GM19043 (cell line): ENCODE measurements at regions not wholly inside any gene's neighbourhood (a gene's known extent, or its start where the extent isn't known, plus 50 kb on each side); places are given as distances from the start of the nearest gene placed in this dataset.
"Not testable (repeated sequence)": the region's sequence is repeated elsewhere in the genome, so short reads cannot be mapped to it uniquely, and the experiment has no call there.

ENCODE experiments used
- ATAC-seq: cut with Tn5 transposase; IDR thresholded peaks from one replicate; pipeline ENCODE4 v1.9.1; 2021; ENCODE audit warnings: low read depth; ENCODE audit not compliant: unreplicated experiment

DNA sequence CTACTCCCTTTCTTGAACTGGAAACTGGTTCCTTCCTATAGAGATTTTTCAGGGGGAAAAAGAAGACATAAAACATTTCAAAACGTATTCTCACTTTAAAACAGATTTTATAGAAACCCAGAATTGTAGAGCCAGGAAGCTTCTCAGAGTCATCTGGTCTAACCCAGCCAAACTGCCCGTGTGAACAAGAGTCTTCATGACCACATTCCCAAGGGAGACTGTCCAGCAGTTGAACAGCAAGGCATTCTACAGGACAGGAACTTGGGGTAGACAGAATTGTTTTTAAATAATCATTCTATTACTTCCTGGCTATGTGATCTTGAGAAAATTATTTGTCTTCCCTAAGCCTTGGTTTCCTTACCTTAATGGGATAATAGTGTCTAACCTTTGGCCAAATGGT, 163.5 kb upstream of the IVNS1ABP start:
- ATAC-seq = no peak

DNA sequence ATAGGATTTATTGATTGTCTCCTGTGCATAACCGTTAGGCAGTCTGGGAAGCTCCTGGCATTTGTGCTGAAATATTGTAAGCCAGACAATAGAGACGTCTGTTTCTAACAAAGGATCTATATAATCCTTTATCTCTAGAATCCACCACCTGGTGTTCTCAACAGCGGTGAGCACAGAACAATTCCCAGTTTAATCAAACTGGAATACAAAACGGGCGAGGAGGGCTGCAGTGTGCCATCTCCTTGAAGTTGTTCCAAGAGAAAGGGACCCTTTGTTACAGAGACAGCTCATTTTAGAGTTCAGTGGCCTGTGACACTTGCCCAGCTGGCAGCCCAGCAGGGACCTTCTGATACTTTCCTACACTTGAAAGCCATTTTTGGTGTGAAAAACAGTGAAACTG, 162.8 kb upstream of the IVNS1ABP start:
- ATAC-seq = no peak

DNA sequence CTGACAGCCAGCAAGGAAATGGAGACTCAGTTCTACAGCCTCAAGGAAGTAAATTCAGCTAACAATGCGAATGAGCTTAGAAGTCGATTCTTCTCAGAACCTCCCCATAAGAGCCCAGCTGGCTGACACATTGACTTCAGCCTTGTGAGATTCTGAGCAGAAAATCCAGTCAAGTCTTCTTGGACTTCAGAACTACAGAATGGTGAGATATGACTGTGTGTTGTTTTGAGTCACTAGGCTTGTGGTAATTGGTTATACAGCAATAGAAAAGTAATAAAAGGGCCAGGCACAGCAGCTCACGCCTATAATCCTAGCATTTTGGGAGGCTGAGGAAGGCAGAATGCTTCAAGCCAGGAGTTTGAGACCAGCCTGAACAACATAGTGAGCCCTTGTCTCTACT, 161.8 kb upstream of the IVNS1ABP start:
- no peak for ATAC-seq

DNA sequence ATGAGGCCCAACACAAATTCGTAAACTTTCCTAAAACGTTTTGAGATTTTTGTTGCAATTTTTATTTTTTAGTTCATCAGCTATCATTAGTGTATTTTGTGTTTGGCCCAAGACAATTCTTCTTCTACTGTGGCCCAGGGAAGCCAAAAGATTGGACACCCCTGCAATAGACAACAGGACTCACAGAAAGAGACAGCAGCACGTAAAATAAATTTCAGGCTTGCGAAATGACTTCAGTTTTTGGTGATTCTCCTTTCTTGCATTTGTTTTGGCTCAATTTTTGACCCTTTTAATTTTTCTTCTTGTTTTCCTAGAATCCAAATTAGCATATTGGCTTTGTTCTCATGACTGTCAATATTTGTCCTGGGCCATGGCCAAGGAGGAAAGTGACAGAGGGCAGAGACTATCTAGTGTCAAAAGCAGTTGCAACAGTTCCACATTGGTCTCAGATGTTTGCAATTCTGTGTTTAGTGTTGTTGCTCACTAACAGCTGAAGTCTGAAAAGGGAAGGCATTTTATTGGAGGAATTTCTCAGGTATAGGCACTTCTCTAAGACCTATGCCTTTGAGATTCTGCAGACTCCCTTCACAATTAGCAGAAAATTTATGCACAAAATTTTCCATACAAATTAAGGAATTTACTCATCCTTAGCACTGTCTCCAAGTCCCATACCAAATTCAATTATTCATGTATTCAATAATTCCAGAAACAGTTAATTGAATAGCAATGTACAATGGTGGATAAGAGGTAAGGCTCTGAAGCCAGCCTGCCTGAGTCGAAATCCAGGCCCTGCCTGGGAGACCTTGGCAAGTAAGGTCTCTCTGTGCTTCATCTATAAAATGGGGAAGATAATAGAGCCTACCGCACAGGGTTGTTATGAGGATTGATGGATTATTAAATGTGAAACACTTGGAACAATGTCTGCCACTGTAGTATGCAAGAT, 160.9 kb upstream of the IVNS1ABP start:
- no peak for ATAC-seq

DNA sequence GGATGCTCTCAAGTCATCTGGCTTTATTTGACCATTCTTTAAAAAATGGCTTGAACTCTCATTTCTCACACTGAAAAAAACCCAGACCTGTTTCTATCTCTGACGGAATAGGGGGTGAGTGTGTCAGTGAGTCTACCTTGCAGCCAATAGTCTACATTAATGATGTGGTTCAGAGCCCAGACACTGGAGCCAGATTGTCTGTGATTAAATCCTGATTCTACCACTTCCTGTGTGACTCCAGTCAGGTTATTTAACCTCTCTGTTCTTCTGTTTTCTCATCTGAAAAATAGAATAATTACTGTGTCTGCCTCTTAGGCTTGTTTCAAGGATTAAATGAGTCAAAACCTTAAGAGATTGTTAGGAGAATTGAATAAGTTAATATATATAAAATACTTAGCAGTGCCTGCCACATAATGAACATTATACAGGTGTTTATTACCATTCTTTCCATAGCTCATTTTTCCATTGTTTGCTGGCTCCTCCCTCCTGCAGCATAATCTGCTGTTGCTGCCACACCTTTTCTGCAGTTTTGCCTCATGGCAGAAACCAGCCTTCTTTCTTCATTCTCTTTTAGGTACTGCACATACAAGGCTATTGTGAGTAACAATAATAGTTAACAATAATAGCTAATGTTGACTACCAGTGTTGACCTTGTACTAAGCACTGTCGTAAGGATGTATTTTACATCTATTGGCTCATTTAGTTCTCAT, 157.6 kb upstream of the IVNS1ABP start:
- ATAC-seq = no peak

DNA sequence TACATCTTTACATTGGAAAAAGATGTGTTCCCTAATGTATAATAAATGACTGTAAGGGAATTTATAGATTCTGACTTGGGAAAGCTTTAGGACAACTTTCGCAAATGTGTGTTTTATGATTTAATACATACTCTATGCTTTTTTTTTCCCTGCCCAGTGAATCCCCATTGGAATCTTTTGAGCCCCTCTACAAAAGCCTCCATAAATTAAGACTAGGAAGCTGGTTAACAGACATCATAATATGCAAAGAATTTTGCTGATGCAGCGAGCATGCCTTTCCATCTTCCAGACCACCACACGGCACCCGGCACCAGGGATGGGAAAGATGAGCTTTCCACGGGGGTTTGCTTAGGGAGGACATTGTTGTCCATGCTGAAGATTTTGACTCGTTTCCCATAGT, 156.1 kb upstream of the IVNS1ABP start:
- ATAC-seq = no peak

DNA sequence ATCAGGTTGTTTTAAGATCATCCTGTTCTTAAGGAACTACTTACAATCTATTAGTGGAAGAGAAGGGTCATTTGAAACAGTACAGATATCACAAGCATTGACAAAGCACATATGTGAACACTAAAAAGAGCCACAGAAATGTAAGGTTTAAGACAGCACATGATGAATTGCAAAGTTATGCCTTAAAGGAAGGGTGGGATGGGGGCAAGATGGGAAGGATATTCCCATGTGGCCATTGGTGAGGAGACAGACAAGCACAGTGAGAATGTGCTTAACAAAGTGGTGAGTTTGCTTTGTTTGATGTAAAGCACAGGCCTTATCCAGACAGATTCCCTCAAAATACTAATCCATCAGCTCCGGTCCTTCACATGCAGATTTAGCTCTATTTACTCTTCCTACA, 151.6 kb upstream of the IVNS1ABP start:
- ATAC-seq = no peak

DNA sequence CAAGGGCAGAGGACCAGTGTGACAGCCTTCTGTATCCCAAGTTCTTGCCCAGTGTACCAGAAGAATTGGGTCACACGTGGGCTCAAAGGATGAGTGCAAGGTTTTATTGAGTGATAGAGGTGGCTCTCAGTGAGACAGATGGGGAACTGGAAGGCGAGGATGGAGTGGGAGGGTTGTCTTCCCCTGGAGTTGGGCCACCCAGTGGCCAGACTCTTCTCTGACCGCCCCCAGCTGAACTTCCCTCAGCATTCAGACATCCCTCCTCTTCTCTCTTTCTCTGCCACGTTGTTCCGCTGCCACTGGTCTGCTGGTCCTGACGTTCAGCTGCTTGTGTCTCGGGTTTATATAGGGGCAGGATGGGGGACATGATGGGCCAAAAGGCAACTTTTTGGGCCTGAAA, 150.1 kb upstream of the IVNS1ABP start:
- no peak for ATAC-seq

DNA sequence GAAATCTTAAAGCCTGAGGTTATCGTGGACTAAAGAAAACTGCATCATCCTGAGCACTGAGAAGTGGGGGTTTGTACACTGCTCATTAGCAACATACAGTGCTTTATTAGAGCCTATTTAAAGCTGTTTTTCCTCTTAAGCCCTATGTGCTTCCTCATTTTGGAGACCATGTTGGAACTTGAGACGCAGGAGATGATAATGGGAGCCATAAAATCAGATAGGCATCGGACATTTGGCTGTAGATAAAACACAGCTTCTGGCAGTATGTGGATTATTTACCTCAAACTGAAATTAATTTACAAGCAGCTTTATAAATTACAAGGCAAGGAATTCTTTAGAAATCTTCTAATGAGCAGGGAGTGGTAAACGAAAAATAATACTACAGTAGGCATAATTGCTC, 147.7 kb upstream of the IVNS1ABP start:
- no peak for ATAC-seq

DNA sequence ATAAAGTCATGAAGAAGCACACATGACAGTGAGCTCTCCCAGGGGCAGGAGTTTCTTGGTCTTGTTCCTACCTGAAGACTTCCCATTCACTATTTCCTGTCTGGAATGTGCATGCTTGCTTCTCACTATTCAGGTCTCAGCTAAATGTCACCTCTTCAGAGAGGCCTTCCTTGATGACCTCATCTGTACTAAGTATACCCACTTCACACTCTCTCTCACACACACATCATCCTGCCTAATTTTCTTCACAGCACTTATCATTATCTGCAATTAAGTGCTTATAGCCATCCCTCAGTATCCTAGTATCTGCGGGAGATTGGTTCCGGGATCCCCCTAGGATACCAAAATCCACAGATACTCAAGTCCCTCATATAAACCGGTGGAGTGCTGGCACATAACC, 146.4 kb upstream of the IVNS1ABP start:
- ATAC-seq = no peak

DNA sequence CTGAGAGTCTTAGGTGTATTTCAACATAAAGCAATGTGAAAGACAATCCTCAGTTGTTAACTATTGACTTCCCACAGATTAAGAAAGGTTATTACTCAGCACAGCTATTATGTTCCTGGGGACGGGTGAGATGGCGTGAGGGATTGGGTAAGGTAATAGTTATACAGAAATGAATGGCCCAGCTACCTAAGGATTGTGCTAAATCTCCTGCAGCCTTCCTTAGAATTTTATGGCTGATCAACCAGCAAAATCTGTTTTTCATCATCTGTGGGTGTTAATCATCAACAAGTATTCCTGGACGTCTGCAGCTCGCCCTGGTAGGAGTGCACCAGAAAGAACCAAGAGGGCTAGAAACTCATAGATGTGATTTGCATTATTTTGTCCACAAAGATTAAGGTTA, 146.0 kb upstream of the IVNS1ABP start:
- ATAC-seq = no peak

DNA sequence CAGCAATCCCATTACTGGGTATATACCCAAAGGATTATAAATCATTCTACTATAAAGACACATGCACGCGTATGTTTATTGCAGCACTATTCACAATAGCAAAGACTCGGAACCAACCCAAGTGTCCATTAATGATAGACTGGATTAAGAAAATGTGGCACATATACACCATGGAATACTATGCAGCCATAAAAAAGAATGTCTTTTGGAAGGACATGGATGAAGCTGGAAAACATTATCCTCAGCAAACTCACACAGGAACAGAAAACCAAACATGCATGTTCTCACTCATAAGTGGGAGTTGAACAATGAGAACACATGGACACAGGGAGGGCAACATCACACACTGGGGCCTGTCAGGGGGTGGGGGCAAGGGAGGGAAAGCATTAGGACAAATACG, 143.7 kb upstream of the IVNS1ABP start:
- ATAC-seq = not testable (repeated sequence)

DNA sequence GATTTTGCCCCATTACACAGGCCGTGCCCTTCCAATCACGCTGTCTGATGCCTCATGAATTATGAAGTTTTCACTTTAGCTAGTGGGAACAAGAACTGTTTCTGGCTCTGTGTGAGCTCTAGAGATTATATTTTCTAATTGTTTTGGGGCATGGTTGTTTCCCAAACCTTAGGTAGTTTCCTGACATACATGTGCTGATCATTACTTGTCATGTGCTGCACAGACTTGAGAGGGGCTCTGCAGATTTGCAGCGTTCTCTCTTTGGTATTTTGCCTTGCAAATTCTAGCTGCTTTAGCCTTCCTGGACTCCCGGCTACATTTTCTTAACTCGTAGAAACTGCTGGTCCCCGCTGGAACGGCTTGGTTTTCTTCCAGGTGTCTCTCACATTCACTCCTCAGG, 142.1 kb upstream of the IVNS1ABP start:
- ATAC-seq = no peak

DNA sequence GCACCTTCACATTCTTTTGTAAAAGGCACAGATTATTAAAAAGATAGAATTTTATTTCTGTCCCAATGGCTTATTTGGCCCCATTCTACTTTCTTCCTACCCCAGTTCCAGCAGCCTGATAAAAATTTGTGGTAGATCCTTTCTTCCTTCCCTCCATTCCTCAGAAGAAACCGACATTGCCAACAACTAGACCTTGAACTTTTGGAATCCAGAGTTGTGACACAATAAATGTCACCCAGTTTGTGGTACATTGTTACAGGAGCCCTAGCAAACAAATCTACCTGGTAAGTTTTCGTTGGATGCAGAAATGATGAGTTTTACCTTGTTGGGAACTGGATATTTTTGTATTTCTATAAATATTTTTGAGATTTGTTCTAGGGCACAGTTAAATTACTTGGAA, 141.6 kb upstream of the IVNS1ABP start:
- ATAC-seq = no peak

DNA sequence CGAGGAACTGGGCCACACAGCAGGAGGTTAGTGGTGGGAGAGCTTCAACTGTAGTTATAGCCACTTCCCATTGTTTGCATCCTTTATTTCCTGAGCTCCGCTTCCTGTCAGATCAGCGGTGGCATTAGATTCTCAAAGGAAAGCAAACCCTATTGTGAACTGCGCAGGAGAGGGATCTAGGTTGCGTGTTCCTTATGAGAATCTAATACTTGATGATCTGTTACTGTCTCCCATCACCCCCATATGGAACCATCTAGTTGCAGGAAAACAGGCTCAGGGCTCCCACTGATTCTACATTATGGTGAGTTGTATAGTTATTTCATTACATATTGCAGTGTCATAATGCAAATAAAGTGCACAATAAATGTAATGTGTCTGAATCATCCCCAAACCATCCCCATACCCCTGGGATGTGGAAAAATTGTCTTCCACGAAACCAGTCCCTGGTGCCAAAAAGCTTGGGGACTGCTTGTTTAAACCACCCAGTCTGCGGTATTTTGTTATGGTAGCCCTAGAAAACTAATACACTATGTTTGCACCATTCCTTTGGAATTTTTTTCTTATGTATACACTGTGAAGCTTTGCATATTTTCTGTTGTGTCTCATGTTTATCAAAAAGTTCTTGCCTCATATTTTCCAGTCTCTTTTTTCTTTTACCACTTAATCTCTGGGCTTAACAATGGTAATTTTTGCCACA, 136.6 kb upstream of the IVNS1ABP start:
- no peak for ATAC-seq

DNA sequence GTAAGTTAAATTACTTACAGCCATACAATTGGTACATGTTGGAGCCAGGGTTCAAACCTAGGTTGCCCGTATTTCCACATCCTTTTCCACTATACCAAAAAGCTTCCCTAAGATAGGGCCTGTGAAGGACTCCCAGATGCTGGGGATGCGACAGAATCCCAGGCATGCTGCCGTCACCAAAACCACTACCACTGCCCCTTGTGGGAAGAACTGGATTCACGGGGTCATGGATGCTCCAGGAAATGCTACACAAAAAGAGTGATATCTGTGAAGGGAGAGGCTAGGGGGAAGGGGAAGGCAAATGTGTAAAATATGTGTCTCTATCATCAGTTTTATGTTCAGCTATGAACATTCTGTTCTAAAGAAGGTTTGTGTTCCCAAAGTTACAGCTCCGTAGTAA, 133.9 kb upstream of the IVNS1ABP start:
- ATAC-seq = no peak

DNA sequence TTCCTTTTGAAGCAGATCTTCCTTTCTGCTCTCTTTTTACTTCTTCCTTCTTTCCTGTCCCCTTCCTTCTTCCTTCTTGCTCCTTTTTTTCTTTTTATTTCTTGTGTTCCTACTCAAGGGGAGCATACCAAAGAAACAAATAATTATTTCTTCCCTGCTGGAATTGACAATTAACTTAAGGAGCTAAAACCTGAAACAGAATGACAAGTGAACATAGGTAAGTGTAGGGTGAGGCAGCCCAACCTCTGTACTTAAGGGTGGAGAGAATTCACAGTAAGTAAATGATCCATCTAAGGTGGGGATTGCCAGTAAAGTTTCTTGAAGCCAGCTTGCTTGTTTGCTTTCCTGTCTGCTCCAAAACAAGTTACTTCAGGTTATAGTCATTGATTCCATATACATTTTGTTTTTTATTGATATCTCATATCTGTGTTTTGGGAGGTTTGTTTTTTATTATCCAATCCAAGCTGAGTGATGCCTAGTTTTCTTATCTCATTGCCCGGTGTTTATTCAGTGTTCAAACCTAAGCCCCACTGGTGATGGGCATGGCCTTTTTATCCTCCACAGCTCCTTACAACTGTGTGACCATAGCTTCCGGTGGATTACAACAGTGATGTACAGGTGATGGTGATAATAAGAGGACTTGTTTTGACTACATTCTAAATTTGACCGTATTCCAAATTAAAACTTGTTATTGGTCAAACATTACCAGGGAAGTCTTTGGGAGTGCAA, 133.2 kb upstream of the IVNS1ABP start:
- no peak for ATAC-seq

DNA sequence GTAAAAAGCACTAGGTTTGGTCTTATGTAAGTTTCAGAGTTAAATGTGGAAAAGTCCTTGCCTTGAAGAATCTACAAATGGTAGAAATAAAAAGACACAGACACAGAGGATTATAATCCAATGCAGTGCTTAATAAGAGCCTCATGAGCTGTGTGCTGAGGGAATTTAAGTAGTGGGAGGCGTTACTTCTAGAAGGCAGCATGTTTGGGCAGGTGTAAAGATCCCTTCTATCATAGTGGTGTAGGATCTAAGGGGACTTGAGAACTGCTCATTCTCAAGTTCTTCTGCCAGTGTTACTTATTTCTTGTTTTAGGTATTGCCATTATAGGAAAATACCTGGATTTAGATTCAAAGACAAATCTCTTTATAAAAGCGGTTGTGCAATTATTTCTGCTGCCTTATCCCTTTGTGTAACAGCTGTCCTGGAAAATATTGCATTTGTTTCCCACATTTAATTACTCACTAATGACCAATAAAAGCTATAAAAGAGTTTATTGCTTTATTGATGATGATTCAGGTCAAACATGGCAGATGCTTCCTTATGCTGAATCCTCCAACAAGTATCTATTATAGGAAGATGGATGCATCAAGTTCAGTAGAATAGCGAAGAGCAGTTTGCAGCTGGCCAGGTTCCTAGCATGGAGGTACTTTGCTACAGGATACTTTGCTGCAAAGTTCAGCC, 132.5 kb upstream of the IVNS1ABP start:
- ATAC-seq = no peak

DNA sequence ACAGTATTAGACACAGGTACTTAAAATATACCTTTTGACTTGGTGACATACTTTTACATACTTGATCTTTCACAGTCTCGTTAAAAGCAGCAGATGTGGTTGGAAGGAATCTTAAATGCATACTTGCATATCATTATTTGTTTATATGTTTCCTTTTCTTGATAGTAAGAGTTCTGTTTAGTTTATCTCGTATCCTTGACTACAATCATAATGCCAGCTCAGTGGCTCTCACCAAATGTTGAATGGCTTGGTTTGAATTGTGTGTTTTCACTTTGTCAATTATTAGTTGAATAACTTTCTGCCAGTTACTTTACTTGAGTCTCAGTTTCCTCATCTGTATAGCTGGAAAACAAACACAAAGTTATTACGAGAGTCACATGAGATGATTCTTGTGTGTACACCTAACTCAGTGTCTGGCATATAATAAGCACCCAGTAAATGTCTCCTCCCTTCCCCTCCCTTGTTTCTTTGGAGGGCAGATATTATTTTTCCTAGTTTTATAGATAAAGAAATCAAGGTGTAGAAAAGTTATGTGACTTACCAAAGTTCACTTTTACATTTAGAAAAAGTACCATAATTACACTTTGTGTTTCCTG, 131.6 kb upstream of the IVNS1ABP start:
- ATAC-seq = no peak

DNA sequence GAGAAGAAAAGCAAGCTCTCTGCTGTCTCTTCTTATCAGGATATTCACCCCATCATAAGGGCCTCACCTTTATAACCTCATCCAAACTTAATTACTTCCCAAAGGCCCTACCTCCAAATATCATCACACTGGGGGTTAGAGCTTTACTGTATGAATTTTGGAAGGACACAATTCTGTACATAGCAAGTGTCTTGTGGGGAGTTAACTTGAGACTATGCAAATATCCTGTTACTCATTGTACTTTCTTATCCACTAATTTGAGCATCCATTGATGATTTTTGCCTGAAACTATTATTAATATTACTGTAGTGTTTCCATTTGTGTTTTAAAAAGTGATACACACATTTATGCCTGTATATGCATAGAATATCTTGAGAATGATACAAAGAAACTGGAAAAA, 129.1 kb upstream of the IVNS1ABP start:
- no peak for ATAC-seq
